ENCODE measurements at regions not wholly inside any gene's neighbourhood (a gene's known extent, or its start where the extent isn't known, plus 50 kb on each side); places are given as distances from the start of the nearest gene placed in this dataset.

DNA sequence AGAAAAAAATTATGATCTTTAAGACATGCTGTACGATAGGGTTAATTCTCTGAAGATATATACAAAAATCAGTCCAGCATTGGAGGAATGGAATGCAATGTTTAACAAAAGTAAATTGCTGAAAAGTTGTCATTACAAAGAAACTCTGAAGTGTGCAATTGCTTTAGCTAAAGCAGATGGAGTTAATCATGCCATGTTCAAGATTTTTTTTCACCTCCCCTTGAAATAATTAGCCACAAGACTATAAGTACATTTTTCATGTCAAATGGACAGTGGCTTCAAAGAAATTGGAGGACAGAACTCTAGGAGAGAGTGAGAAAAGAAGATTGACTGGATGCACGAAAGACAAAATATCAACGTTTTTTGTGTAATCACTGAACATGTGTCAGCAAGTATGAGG lies 63.1 kb upstream of the MEOX2 start:
- no peak for TF ChIP-seq CTCF (IDR thresholded peaks at IDR 0.05)
- no peak for TF ChIP-seq POLR2A (IDR thresholded peaks at IDR 0.05)

Measured in prostate gland (tissue), 2 donors.